ENCODE measurements at regions not wholly inside any gene's neighbourhood (a gene's known extent, or its start where the extent isn't known, plus 50 kb on each side); places are given as distances from the start of the nearest gene placed in this dataset.

DNA sequence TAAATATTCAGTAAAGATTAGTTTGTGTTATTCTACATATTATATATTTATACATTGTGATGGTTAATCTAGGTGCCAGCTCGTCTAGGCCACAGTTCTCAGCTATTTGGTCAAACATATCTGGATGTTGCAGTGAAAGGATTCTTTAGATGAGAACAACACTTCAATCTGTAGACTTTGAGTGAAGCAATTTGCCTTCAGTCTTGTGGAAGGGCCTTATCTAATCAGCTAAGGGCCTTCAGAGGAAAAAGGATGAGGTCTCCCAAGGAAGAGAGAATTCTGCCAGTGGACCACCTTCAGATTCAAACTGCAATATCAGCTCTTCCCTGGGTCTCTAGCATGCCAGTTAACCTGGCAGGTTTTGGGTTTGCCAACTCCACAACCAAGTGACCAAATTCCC, 112.0 kb downstream of the SH3TC2 start:
- WGBS (ENCODE audit: insufficient coverage, low coverage, low lambda C conversion rate, missing lambda C conversion rate), result 75% methylated on average over 1 of the region's 1 CpG
- no peak overlapping the region for H3K27ac ChIP-seq
- intact Hi-C loops (cut with DNase I), result loop anchor here (10.0 kb wide), 1 partner anchor 206 kb away; no protein-coding TSS in a partner anchor

DNA sequence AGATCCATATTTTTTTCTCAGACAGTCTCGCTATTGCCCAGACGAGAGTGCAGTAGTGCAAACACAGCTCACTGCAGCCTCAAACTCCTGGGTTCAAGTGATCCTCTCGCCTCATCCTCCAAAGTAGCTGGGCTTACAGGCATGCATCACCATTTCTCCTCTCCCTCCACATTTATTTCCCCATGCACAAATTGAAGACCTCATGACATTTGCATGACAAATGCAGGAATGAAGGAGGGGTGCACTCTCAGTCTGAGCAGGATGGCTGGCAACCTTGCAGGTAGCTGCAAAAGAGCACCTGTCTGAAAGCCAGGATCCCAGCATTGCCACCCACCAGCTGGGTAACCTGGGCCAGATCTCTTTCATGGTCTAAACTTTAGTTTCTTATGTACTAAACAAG, 111.2 kb downstream of the SH3TC2 start:
- H3K27ac ChIP-seq, result no peak overlapping the region
- WGBS (ENCODE audit: insufficient coverage, low coverage, low lambda C conversion rate, missing lambda C conversion rate), result 84% methylated on average over 3 of the region's 3 CpGs
- H3K27me3 ChIP-seq, result no peaks in the 10 kb centered on the region
- H3K4me3 ChIP-seq, result no peak overlapping the region
- DNase-seq (no peak), ATAC-seq (no peak)
- H3K4me1 ChIP-seq, result no peaks in the 10 kb centered on the region
- intact Hi-C loops (cut with DNase I), result loop anchor here (10.0 kb wide), 1 partner anchor 207 kb away; no protein-coding TSS in a partner anchor
- no peaks in the 10 kb centered on the region for H3K9me3 ChIP-seq
- no peaks in the 10 kb centered on the region for H3K36me3 ChIP-seq
- TF ChIP-seq POLR2A (IDR thresholded peaks at IDR 0.05), result no peak
- TF ChIP-seq, protein P1, sequence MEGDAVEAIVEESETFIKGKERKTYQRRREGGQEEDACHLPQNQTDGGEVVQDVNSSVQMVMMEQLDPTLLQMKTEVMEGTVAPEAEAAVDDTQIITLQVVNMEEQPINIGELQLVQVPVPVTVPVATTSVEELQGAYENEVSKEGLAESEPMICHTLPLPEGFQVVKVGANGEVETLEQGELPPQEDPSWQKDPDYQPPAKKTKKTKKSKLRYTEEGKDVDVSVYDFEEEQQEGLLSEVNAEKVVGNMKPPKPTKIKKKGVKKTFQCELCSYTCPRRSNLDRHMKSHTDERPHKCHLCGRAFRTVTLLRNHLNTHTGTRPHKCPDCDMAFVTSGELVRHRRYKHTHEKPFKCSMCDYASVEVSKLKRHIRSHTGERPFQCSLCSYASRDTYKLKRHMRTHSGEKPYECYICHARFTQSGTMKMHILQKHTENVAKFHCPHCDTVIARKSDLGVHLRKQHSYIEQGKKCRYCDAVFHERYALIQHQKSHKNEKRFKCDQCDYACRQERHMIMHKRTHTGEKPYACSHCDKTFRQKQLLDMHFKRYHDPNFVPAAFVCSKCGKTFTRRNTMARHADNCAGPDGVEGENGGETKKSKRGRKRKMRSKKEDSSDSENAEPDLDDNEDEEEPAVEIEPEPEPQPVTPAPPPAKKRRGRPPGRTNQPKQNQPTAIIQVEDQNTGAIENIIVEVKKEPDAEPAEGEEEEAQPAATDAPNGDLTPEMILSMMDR (IDR thresholded peaks at IDR 0.05), result no peak

More for the DNA sequence above, 112.0 kb downstream of the SH3TC2 start:
- no peak for TF ChIP-seq POLR2A (IDR thresholded peaks at IDR 0.05)
- TF ChIP-seq, protein P1 (IDR thresholded peaks at IDR 0.05), result no peak
- Histone ChIP-seq H3K4me3 (no peak overlapping the region), H3K4me1 (no peaks in the 10 kb centered on the region), H3K9me3 (no peaks in the 10 kb centered on the region), H3K36me3 (no peaks in the 10 kb centered on the region), H3K27me3 (no peaks in the 10 kb centered on the region)
- ATAC-seq (no peak), DNase-seq (no peak)

- ATAC-seq, result no peak
- WGBS (ENCODE audit: insufficient coverage, low coverage, low lambda C conversion rate, missing lambda C conversion rate), result 85% methylated on average over 3 of the region's 8 CpGs
Observed at GRCh38 chr5:148952097-148952867, 110.6 kb downstream of the SH3TC2 start.

GRCh38 chr5:148953711-148954110, 109.2 kb downstream of the SH3TC2 start:
- DNase-seq, result no peak
- intact Hi-C loops (cut with DNase I), result loop anchor here (10.0 kb wide), 1 partner anchor 209 kb away; no protein-coding TSS in a partner anchor
- no peak for TF ChIP-seq POLR2A (IDR thresholded peaks at IDR 0.05)
- TF ChIP-seq, protein P1 (IDR thresholded peaks at IDR 0.05), result no peak
- Histone ChIP-seq H3K27ac (no peak overlapping the region), H3K27me3 (no peaks in the 10 kb centered on the region), H3K36me3 (no peaks in the 10 kb centered on the region), H3K4me3 (no peak overlapping the region), H3K9me3 (no peaks in the 10 kb centered on the region), H3K4me1 (no peaks in the 10 kb centered on the region)
- 60% methylated on average over 1 of the region's 1 CpG for WGBS (ENCODE audit: insufficient coverage, low coverage, low lambda C conversion rate, missing lambda C conversion rate)
- ATAC-seq, result no peak

More at GRCh38 chr5:148952097-148952867, 110.6 kb downstream of the SH3TC2 start:
- intact Hi-C loops (cut with DNase I), result loop anchor here (10.0 kb wide), 1 partner anchor 207 kb away; no protein-coding TSS in a partner anchor
- no peaks in the 10 kb centered on the region for H3K4me1 ChIP-seq
- H3K4me3 ChIP-seq, result no peak overlapping the region
- TF ChIP-seq, protein P1 (IDR thresholded peaks at IDR 0.05), result no peak
- no peak for TF ChIP-seq POLR2A (IDR thresholded peaks at IDR 0.05)
- no peak for DNase-seq
- no peaks in the 10 kb centered on the region for H3K27me3 ChIP-seq
- H3K36me3 ChIP-seq, result no peaks in the 10 kb centered on the region
- no peaks in the 10 kb centered on the region for H3K9me3 ChIP-seq
- no peak overlapping the region for H3K27ac ChIP-seq

Measured in right lobe of liver (tissue), 6 donors.